Brain microvascular endothelial cell (primary cell): ENCODE measurements at regions not wholly inside any gene's neighbourhood (a gene's known extent, or its start where the extent isn't known, plus 50 kb on each side); places are given as distances from the start of the nearest gene placed in this dataset.

Experiments
- DNase-seq: peaks from one replicate; pipeline ENCODE4 v3.0.0-alpha.2; 2020
- H3K27ac ChIP-seq: fragments of 250-450 bp; sonication (Bioruptor Pico); 2 replicates; pipeline ENCODE4 v1.5.1; 2020; ENCODE audit warnings: mild to moderate bottlenecking, moderate library complexity
- H3K27me3 ChIP-seq: fragments of 250-450 bp; sonication (Bioruptor Pico); replicated peaks from 2 replicates; pipeline ENCODE4 v1.5.1; 2020; ENCODE audit warnings: mild to moderate bottlenecking
- H3K36me3 ChIP-seq: fragments of 250-450 bp; sonication (Bioruptor Pico); replicated peaks from 2 replicates; pipeline ENCODE4 v1.5.1; 2020; ENCODE audit warnings: mild to moderate bottlenecking
- H3K4me3 ChIP-seq: 2 replicates; pipeline ENCODE4 v1.5.1; 2011; ENCODE audit warnings: low read depth, mild to moderate bottlenecking, control low read depth, low read length, moderate library complexity
- CTCF ChIP-seq: IDR thresholded peaks from 2 replicates; pipeline ENCODE4 v1.5.1; 2011; ENCODE audit warnings: low read depth, mild to moderate bottlenecking, moderate library complexity, low read length, control low read depth, inconsistent platforms; ENCODE audit errors: missing control alignments
- in situ Hi-C: cut with HindIII; loops from 2 replicates; pipeline ENCODE4 v1.10.0; 2017; ENCODE audit warnings: low sequenced_read_pairs, low pct_ligation_motif_present

GRCh38 chr1:170377896-170378634 lies 153.9 kb upstream of the GORAB start:
- in situ Hi-C loops: no loop called here
- no peaks in the 10 kb centered on the region for H3K27me3 ChIP-seq
- H3K4me3 ChIP-seq: no peak overlapping the region
- H3K27ac ChIP-seq: no peak overlapping the region
- no peak for DNase-seq
- H3K36me3 ChIP-seq: no peaks in the 10 kb centered on the region
- no peak for TF ChIP-seq CTCF

- TF ChIP-seq CTCF: no peak
- H3K27ac ChIP-seq: no peak overlapping the region
- no peak overlapping the region for H3K4me3 ChIP-seq
- H3K27me3 ChIP-seq: no peaks in the 10 kb centered on the region
- H3K36me3 ChIP-seq: no peaks in the 10 kb centered on the region
- DNase-seq: no peak
- in situ Hi-C loops: no loop called here
These were observed 146.2 kb upstream of the GORAB start for GRCh38 chr1:170385750-170386149.

- Histone ChIP-seq H3K4me3 (no peak overlapping the region), H3K27me3 (no peaks in the 10 kb centered on the region), H3K27ac (no peak overlapping the region), H3K36me3 (no peaks in the 10 kb centered on the region)
- no peak for TF ChIP-seq CTCF
- in situ Hi-C loops: no loop called here
- DNase-seq: no peak
These were observed 143.5 kb upstream of the GORAB start for GRCh38 chr1:170388489-170388888.

- Histone ChIP-seq H3K36me3 (no peaks in the 10 kb centered on the region), H3K27me3 (no peaks in the 10 kb centered on the region), H3K4me3 (no peak overlapping the region), H3K27ac (no peak overlapping the region)
- no peak for DNase-seq
- TF ChIP-seq CTCF: no peak
- in situ Hi-C loops: no loop called here
These were observed 136.8 kb upstream of the GORAB start for GRCh38 chr1:170395149-170395548.

- TF ChIP-seq CTCF: no peak
- Histone ChIP-seq H3K27ac (no peak overlapping the region), H3K36me3 (no peaks in the 10 kb centered on the region), H3K27me3 (no peaks in the 10 kb centered on the region), H3K4me3 (no peak overlapping the region)
- in situ Hi-C loops: no loop called here
- DNase-seq: no peak
These were observed 134.9 kb upstream of the GORAB start for GRCh38 chr1:170397061-170397460.
